ENCODE measurements at regions not wholly inside any gene's neighbourhood (a gene's known extent, or its start where the extent isn't known, plus 50 kb on each side); places are given as distances from the start of the nearest gene placed in this dataset.

GRCh38 chr5:128796506-128796905 is 168.8 kb upstream of the SLC27A6 start:
- no peak overlapping the region for H3K27ac ChIP-seq
- no peaks in the 10 kb centered on the region for H3K27me3 ChIP-seq (replicated peaks; ENCODE audit: insufficient read depth)
- no peaks in the 10 kb centered on the region for H3K4me1 ChIP-seq (ENCODE audit: insufficient read depth)
- H3K9me3 ChIP-seq (ENCODE audit: low read depth), result no peaks in the 10 kb centered on the region
- no peak overlapping the region for H2AFZ ChIP-seq
- in situ Hi-C loops (cut with MboI), result no loop called here
- DNase-seq, result no peak
- no peaks in the 10 kb centered on the region for H4K20me1 ChIP-seq (ENCODE audit: insufficient read depth)
- H3K4me2 ChIP-seq (ENCODE audit: unreplicated experiment), result no peak overlapping the region
- no peak overlapping the region for H3K4me3 ChIP-seq
- WGBS, 2 experiments (ENCODE audit: low coverage in 1 of 2, low lambda C conversion rate in 2 of 2, missing lambda C conversion rate in 2 of 2), result 9 to 13% methylated on average over 4 of the region's 4 CpGs
- TF ChIP-seq EZH2 (IDR thresholded peaks at IDR 0.05; ENCODE audit: insufficient read depth, poor library complexity, severe bottlenecking), result no peak
- no peak for TF ChIP-seq EZH2phosphoT487 (IDR thresholded peaks at IDR 0.05; ENCODE audit: insufficient read depth, low read depth)
- no peaks in the 10 kb centered on the region for H3K9me2 ChIP-seq (ENCODE audit: insufficient read depth)
- no peaks in the 10 kb centered on the region for H3K36me3 ChIP-seq (ENCODE audit: low read depth)
- H3F3A ChIP-seq (ENCODE audit: insufficient read depth), result no peaks in the 10 kb centered on the region
- no peak overlapping the region for H3K9ac ChIP-seq
- H3K79me2 ChIP-seq (ENCODE audit: insufficient read depth), result no peaks in the 10 kb centered on the region

- H4K20me1 ChIP-seq (ENCODE audit: insufficient read depth), result no peaks in the 10 kb centered on the region
- no peaks in the 10 kb centered on the region for H3K9me2 ChIP-seq (ENCODE audit: insufficient read depth)
- H3K4me3 ChIP-seq, result no peak overlapping the region
- no peak overlapping the region for H3K27ac ChIP-seq
- no peaks in the 10 kb centered on the region for H3F3A ChIP-seq (ENCODE audit: insufficient read depth)
- H3K9ac ChIP-seq, result no peak overlapping the region
- TF ChIP-seq EZH2 (IDR thresholded peaks at IDR 0.05; ENCODE audit: insufficient read depth, poor library complexity, severe bottlenecking) (no peak), EZH2phosphoT487 (IDR thresholded peaks at IDR 0.05; ENCODE audit: insufficient read depth, low read depth) (no peak)
- H3K36me3 ChIP-seq (ENCODE audit: low read depth), result no peaks in the 10 kb centered on the region
- DNase-seq, result no peak
- H3K27me3 ChIP-seq (replicated peaks; ENCODE audit: insufficient read depth), result no peaks in the 10 kb centered on the region
- H3K4me2 ChIP-seq (ENCODE audit: unreplicated experiment), result no peak overlapping the region
- H3K79me2 ChIP-seq (ENCODE audit: insufficient read depth), result no peaks in the 10 kb centered on the region
- H2AFZ ChIP-seq, result no peak overlapping the region
- H3K9me3 ChIP-seq (ENCODE audit: low read depth), result no peaks in the 10 kb centered on the region
- in situ Hi-C loops (cut with MboI), result no loop called here
- no peaks in the 10 kb centered on the region for H3K4me1 ChIP-seq (ENCODE audit: insufficient read depth)
Observed at GRCh38 chr5:128798871-128799270, 166.4 kb upstream of the SLC27A6 start.

DNA sequence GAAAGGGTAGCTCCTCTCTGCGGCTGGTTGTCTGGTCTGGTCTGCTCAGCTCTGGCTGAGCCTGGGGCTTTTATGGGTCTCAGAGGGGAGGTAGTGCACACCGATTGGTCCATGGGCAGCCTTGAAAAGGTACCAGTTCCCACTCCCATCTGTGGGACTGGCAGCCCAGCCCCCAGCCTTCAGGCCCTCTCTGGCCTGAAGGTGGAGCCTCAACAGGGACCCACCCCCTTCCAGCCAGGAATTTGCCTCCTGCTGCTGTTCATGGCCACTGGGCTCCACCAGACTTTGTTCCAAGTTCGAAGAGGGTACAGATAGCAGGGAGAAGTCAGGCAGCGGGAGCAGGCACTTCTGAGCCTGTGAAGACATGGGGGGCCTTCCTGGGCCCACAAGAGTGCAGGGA is 165.3 kb upstream of the SLC27A6 start:
- in situ Hi-C loops (cut with MboI), result no loop called here
- no peaks in the 10 kb centered on the region for H3K27me3 ChIP-seq (replicated peaks; ENCODE audit: insufficient read depth)
- H3K36me3 ChIP-seq (ENCODE audit: low read depth), result no peaks in the 10 kb centered on the region
- H3K9me3 ChIP-seq (ENCODE audit: low read depth), result no peaks in the 10 kb centered on the region
- no peaks in the 10 kb centered on the region for H3F3A ChIP-seq (ENCODE audit: insufficient read depth)
- no peaks in the 10 kb centered on the region for H3K9me2 ChIP-seq (ENCODE audit: insufficient read depth)
- no peak overlapping the region for H2AFZ ChIP-seq
- TF ChIP-seq EZH2phosphoT487 (IDR thresholded peaks at IDR 0.05; ENCODE audit: insufficient read depth, low read depth), result no peak
- TF ChIP-seq EZH2 (IDR thresholded peaks at IDR 0.05; ENCODE audit: insufficient read depth, poor library complexity, severe bottlenecking), result no peak
- no peak overlapping the region for H3K4me3 ChIP-seq
- no peaks in the 10 kb centered on the region for H4K20me1 ChIP-seq (ENCODE audit: insufficient read depth)
- no peak for DNase-seq
- no peaks in the 10 kb centered on the region for H3K79me2 ChIP-seq (ENCODE audit: insufficient read depth)
- H3K9ac ChIP-seq, result no peak overlapping the region
- no peak overlapping the region for H3K27ac ChIP-seq
- 28 to 32% methylated on average over 4 of the region's 4 CpGs for WGBS, 2 experiments (ENCODE audit: low coverage in 1 of 2, low lambda C conversion rate in 2 of 2, missing lambda C conversion rate in 2 of 2)
- no peaks in the 10 kb centered on the region for H3K4me1 ChIP-seq (ENCODE audit: insufficient read depth)
- H3K4me2 ChIP-seq (ENCODE audit: unreplicated experiment), result no peak overlapping the region

DNA sequence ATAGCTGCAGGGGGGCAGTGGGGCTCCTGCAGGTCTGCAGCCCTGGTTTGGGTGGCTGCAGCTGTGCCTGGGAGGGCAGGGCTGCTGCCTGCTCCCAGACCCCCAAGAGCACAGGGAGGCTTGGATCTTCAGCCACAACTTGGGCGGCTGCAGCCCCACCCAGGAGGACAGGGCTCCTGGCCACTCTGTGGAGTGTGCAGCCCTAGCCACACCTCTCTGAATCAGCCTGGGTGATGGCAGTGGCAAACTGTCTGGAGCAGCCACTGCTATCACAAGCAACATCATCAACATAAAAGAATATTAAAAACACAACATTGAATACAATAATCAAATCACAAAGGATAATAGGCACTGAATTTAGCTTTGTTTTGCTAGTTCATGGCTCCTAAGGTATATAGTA is 164.9 kb upstream of the SLC27A6 start:
- H3F3A ChIP-seq (ENCODE audit: insufficient read depth), result no peaks in the 10 kb centered on the region
- no peak overlapping the region for H2AFZ ChIP-seq
- no peaks in the 10 kb centered on the region for H3K79me2 ChIP-seq (ENCODE audit: insufficient read depth)
- no peak overlapping the region for H3K27ac ChIP-seq
- no peak overlapping the region for H3K9ac ChIP-seq
- no peaks in the 10 kb centered on the region for H3K36me3 ChIP-seq (ENCODE audit: low read depth)
- no peaks in the 10 kb centered on the region for H3K4me1 ChIP-seq (ENCODE audit: insufficient read depth)
- no peaks in the 10 kb centered on the region for H3K27me3 ChIP-seq (replicated peaks; ENCODE audit: insufficient read depth)
- TF ChIP-seq EZH2phosphoT487 (IDR thresholded peaks at IDR 0.05; ENCODE audit: insufficient read depth, low read depth), result no peak
- no peak for TF ChIP-seq EZH2 (IDR thresholded peaks at IDR 0.05; ENCODE audit: insufficient read depth, poor library complexity, severe bottlenecking)
- no peaks in the 10 kb centered on the region for H4K20me1 ChIP-seq (ENCODE audit: insufficient read depth)
- in situ Hi-C loops (cut with MboI), result no loop called here
- peak; percentile 8 for DNase-seq
- no peaks in the 10 kb centered on the region for H3K9me3 ChIP-seq (ENCODE audit: low read depth)
- H3K9me2 ChIP-seq (ENCODE audit: insufficient read depth), result no peaks in the 10 kb centered on the region
- WGBS, 2 experiments (ENCODE audit: low coverage in 1 of 2, low lambda C conversion rate in 2 of 2, missing lambda C conversion rate in 2 of 2), result 42 to 50% methylated on average over 1 of the region's 1 CpG
- H3K4me2 ChIP-seq (ENCODE audit: unreplicated experiment), result no peak overlapping the region
- no peak overlapping the region for H3K4me3 ChIP-seq

- no peak overlapping the region for H3K27ac ChIP-seq
- no peaks in the 10 kb centered on the region for H4K20me1 ChIP-seq (ENCODE audit: insufficient read depth)
- in situ Hi-C loops (cut with MboI), result no loop called here
- no peaks in the 10 kb centered on the region for H3K27me3 ChIP-seq (replicated peaks; ENCODE audit: insufficient read depth)
- no peaks in the 10 kb centered on the region for H3K4me1 ChIP-seq (ENCODE audit: insufficient read depth)
- DNase-seq, result no peak
- no peaks in the 10 kb centered on the region for H3F3A ChIP-seq (ENCODE audit: insufficient read depth)
- H2AFZ ChIP-seq, result no peak overlapping the region
- no peak overlapping the region for H3K9ac ChIP-seq
- no peaks in the 10 kb centered on the region for H3K9me3 ChIP-seq (ENCODE audit: low read depth)
- no peak for TF ChIP-seq EZH2 (IDR thresholded peaks at IDR 0.05; ENCODE audit: insufficient read depth, poor library complexity, severe bottlenecking)
- no peak for TF ChIP-seq EZH2phosphoT487 (IDR thresholded peaks at IDR 0.05; ENCODE audit: insufficient read depth, low read depth)
- WGBS, 2 experiments (ENCODE audit: low coverage in 1 of 2, low lambda C conversion rate in 2 of 2, missing lambda C conversion rate in 2 of 2), result 20 to 21% methylated on average over 4 of the region's 4 CpGs
- no peaks in the 10 kb centered on the region for H3K79me2 ChIP-seq (ENCODE audit: insufficient read depth)
- H3K4me2 ChIP-seq (ENCODE audit: unreplicated experiment), result no peak overlapping the region
- no peaks in the 10 kb centered on the region for H3K36me3 ChIP-seq (ENCODE audit: low read depth)
- no peaks in the 10 kb centered on the region for H3K9me2 ChIP-seq (ENCODE audit: insufficient read depth)
- H3K4me3 ChIP-seq, result no peak overlapping the region
Observed at GRCh38 chr5:128813317-128814070, 151.8 kb upstream of the SLC27A6 start.
